T-helper 17 cell (primary cell): ENCODE measurements at regions not wholly inside any gene's neighbourhood (a gene's known extent, or its start where the extent isn't known, plus 50 kb on each side); places are given as distances from the start of the nearest gene placed in this dataset.

Source experiments
- ATAC-seq: fragments of 150-1000 bp; cut with Tn5 transposase; 2 replicates; pipeline ENCODE4 v1.10.0; 2021; ENCODE audit warnings: mild to moderate bottlenecking, moderate library complexity
- DNase-seq, 3 donors: peaks; one replicate each; pipeline versions ENCODE4 v3.0.0 to v3.0.0-alpha.2; 2020 to 2021
- H3K9me3 ChIP-seq: one replicate; pipeline ENCODE4 v1.7.0; 2013; ENCODE audit warnings: low read length, mild to moderate bottlenecking; ENCODE audit not compliant: control insufficient read depth, poor library complexity, severe bottlenecking
- H3K27ac Mint-ChIP-seq: one replicate; pipeline ENCODE4 v1.8.0; 2022; ENCODE audit warnings: mild to moderate bottlenecking, moderate library complexity, mixed read lengths
- H3K27me3 Mint-ChIP-seq: one replicate; pipeline ENCODE4 v1.8.0; 2022; ENCODE audit warnings: mixed read lengths
- H3K36me3 Mint-ChIP-seq: one replicate; pipeline ENCODE4 v1.8.0; 2022; ENCODE audit warnings: low read depth, mixed read lengths
- H3K4me1 Mint-ChIP-seq: one replicate; pipeline ENCODE4 v1.8.0; 2022; ENCODE audit warnings: mild to moderate bottlenecking, mixed read lengths
- H3K4me3 Mint-ChIP-seq: one replicate; pipeline ENCODE4 v1.8.0; 2022; ENCODE audit warnings: mild to moderate bottlenecking, moderate library complexity, mixed read lengths

DNA sequence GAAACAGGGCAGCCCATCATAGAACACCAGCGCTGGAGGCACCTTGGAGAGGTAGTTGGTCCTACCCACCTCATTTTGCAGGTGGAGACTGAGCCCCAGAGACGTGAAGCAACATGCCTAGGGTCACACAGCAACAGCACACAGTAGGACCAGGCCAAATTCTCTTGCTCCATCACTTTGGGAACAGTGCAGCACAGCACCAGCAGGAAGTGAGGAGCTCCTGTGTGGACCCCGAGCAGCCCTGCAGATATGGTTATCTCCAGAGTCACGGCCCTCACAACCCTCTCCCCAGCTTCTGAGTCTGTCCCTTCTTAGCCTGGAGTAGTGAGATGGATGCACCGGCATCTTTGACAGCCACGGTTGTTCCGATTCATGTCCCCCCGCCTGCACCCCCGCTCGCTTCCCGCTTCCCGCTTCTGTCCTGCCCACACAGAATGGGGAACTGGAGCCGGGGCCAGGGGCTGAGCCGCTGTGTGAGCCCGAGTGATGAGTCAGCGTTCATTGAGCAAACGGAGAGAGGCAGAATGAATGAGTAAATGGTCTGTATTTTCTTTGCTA, 72.6 kb upstream of the DUSP22 start:
- ATAC-seq, result peak; percentile 27
- no peaks in the 10 kb centered on the region for H3K9me3 ChIP-seq
- no peak overlapping the region for H3K27ac Mint-ChIP-seq
- peaks cover 34% of the 10 kb centered on the region for H3K4me1 Mint-ChIP-seq
- no peaks in the 10 kb centered on the region for H3K27me3 Mint-ChIP-seq
- no peak for DNase-seq
- H3K36me3 Mint-ChIP-seq, result no peaks in the 10 kb centered on the region
- no peak overlapping the region for H3K4me3 Mint-ChIP-seq

DNA sequence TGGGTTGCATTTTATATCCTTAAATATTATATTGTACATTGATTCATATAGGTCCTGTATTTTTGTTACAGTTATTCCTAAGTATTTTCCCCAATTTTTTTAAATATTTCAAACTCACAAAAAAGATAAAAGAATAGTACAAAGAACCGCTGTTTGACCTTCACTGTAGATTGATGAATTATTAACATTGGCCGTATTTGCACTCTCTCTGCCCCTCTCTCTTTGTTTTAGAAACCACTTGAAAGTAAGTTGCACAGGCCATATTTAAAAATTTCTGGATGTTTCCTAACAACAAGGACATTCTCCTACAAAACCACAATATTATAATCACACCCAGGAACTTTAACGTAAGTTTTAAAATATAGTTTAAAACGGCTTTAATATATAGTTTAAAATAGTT, 72.0 kb upstream of the DUSP22 start:
- DNase-seq (no peak), ATAC-seq (no peak)
- H3K4me1 Mint-ChIP-seq, result peaks cover 37% of the 10 kb centered on the region
- no peaks in the 10 kb centered on the region for H3K36me3 Mint-ChIP-seq
- peak overlapping the region; percentile 67 for H3K27ac Mint-ChIP-seq
- no peak overlapping the region for H3K4me3 Mint-ChIP-seq
- no peaks in the 10 kb centered on the region for H3K9me3 ChIP-seq
- H3K27me3 Mint-ChIP-seq, result no peaks in the 10 kb centered on the region

DNA sequence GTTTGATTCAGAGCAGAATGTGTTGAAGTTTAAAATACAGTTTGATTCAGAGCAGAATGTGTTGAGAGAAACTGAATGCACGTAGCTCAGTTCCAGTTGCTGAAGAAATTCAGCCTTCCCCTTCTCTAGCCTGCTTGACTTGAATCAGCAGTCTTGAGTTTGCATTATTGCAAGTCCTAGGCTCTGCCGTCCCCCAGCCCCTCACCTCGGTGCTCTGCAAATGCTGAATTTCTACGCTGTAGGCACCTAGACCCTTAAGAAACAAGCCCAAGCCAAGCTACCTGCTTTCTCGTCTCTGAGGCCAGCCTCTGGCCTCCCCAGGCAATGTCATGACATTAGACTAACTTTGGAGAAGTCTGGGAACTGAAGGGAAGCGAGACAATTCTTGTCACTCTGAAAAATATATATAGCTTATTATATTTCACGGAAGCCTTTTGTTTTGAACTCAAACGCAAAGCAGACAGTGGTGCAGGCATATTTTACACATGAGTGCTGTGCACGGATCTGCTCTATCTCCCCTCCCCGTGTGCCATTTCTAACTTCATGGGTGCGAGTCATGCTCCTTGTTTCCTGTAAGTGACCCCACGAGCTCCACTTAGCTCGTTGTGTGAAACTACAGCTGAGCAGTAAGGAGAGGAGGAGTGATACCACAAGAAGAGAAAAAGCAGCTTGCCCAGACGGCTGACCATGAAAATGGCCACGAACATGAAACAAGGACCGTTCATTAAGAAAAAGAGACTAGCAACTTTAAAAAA, 71.4 kb upstream of the DUSP22 start:
- DNase-seq (no peak), ATAC-seq (no peak)
- Mint-ChIP-seq H3K4me1 (peaks cover 35% of the 10 kb centered on the region), H3K27me3 (no peaks in the 10 kb centered on the region), H3K4me3 (peak overlapping the region; percentile 56), H3K36me3 (no peaks in the 10 kb centered on the region), H3K27ac (peak overlapping the region; percentile 67)
- H3K9me3 ChIP-seq, result no peaks in the 10 kb centered on the region

DNA sequence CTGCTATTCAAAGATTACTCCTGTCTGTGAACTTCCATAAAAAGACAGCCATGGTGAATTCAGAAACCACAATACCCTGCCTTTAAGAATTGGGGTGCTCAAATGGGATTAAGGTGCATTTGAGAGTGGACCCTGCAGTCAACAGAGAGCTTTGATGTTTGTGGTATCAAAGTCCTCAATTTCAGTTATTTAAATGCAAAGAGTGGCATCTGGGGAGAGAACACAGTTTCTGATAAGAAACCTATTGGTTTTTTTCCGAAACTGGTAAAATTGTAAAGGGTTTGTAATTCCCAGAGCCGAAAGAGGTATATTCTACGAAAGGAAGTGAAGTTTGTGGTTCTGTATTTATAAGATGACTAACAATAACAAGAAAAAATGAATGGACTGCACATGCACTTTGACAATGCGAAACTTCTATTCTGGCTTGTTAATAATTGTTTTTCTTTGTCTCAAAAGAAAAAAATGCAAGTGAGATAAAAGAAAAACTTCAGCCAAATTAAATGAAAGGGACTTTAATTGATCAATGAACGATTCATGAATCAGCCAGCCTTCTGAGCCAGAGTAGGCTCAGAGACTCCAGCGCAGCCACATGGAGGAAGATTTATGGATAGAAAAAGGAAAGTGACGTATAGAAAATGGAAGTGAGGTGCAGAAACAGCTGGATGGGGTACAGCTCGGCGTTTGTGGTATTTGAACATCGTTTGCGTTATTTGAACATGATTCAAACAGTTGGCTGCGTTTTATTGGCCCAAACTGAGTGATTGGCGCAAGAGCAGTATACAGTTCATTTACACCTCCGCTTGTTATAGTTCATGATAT, 70.5 kb upstream of the DUSP22 start:
- H3K4me3 Mint-ChIP-seq, result peak overlapping the region; percentile 56
- H3K9me3 ChIP-seq, result no peaks in the 10 kb centered on the region
- H3K27me3 Mint-ChIP-seq, result no peaks in the 10 kb centered on the region
- no peak for DNase-seq
- no peaks in the 10 kb centered on the region for H3K36me3 Mint-ChIP-seq
- ATAC-seq, result no peak
- peaks cover 35% of the 10 kb centered on the region for H3K4me1 Mint-ChIP-seq
- H3K27ac Mint-ChIP-seq, result peak overlapping the region; percentile 67

DNA sequence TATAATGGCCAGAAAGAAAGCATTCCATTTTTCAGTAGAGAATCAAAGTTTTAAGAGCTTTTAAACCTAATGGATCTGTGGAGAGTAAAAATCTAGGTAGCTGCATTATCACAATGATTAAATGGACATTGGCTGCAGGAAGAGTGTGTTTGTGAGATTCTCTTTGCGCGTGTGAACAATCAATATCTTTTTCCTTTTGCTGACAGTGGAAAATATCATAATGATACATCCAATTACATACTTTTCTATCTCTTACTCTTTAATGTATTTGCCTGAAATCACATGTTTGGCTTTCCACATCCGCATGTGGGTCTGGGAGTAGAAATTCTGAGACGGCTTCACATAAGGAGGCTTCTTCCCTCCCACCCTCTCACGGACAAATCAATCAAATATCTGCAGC, 69.8 kb upstream of the DUSP22 start:
- Mint-ChIP-seq H3K4me1 (peaks cover 35% of the 10 kb centered on the region), H3K27ac (peak overlapping the region; percentile 67), H3K4me3 (no peak overlapping the region), H3K27me3 (no peaks in the 10 kb centered on the region), H3K36me3 (no peaks in the 10 kb centered on the region)
- ATAC-seq (no peak), DNase-seq (no peak)
- no peaks in the 10 kb centered on the region for H3K9me3 ChIP-seq

DNA sequence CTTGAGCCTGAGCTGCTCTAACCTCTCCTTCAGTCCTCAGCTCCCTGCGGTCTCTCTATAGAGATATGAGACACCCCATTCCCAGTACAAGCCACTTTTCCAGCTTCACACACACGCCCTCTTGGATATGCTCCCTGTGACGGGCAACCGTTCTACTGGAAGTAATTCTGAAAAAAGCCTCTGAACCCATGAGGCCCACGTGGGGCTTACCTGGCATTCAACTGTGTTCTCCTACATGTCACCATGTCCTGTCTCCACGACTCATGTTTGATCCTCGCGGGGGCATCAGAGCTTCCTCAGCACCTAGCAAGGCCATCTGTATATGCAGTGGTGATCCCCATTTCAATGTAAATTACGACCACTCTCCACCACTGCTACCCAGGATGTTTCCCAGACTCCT, 69.2 kb upstream of the DUSP22 start:
- H3K9me3 ChIP-seq, result no peaks in the 10 kb centered on the region
- ATAC-seq (no peak), DNase-seq (no peak)
- no peak overlapping the region for H3K4me3 Mint-ChIP-seq
- H3K27ac Mint-ChIP-seq, result no peak overlapping the region
- H3K4me1 Mint-ChIP-seq, result peaks cover 35% of the 10 kb centered on the region
- no peaks in the 10 kb centered on the region for H3K36me3 Mint-ChIP-seq
- H3K27me3 Mint-ChIP-seq, result no peaks in the 10 kb centered on the region

DNA sequence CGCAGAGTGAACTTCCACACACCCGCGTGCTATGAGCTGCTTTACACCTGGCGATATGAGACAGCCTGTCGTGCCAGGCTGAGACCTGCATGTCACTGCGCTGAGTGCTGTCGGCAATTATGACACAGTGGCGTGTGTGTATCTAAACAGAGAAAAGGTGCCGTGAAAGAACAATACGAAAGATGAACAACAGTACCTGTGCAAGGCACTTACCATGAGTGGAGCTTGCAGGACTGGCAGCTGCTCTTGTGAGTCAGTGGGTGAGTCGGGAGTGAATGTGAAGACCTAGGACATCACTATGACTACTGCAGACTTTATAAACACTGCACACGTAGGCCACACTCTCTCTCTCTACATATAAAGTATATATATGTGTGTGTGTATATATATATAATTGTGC, 68.5 kb upstream of the DUSP22 start:
- Mint-ChIP-seq H3K27ac (peak overlapping the region; percentile 92), H3K36me3 (no peaks in the 10 kb centered on the region), H3K4me1 (peaks cover 35% of the 10 kb centered on the region), H3K27me3 (no peaks in the 10 kb centered on the region), H3K4me3 (peak overlapping the region; percentile 52)
- H3K9me3 ChIP-seq, result no peaks in the 10 kb centered on the region
- ATAC-seq (no peak), DNase-seq (no peak)

DNA sequence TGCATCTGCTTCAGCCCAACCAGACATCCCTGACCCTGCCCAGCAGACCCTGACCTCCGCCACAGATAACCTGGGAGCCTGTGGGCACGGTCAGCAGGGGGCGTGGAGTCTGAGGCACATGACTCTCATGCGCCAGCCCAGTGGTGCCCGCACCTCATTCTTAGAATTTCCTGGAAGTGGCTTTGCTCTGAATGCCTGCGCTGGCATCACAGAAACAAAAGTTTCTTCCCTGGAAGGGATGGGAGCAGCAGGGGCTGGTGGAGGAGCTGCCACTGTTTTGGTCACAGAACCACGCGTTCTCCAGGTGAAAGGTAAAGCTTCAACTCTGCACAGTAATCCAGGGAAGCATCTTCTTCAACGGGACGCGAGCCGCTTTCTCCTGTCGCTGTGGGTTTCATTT, 67.9 kb upstream of the DUSP22 start:
- Mint-ChIP-seq H3K4me1 (peaks cover 40% of the 10 kb centered on the region), H3K4me3 (peak overlapping the region; percentile 52), H3K27me3 (no peaks in the 10 kb centered on the region), H3K27ac (peak overlapping the region; percentile 92), H3K36me3 (no peaks in the 10 kb centered on the region)
- DNase-seq (no peak), ATAC-seq (no peak)
- H3K9me3 ChIP-seq, result no peaks in the 10 kb centered on the region

DNA sequence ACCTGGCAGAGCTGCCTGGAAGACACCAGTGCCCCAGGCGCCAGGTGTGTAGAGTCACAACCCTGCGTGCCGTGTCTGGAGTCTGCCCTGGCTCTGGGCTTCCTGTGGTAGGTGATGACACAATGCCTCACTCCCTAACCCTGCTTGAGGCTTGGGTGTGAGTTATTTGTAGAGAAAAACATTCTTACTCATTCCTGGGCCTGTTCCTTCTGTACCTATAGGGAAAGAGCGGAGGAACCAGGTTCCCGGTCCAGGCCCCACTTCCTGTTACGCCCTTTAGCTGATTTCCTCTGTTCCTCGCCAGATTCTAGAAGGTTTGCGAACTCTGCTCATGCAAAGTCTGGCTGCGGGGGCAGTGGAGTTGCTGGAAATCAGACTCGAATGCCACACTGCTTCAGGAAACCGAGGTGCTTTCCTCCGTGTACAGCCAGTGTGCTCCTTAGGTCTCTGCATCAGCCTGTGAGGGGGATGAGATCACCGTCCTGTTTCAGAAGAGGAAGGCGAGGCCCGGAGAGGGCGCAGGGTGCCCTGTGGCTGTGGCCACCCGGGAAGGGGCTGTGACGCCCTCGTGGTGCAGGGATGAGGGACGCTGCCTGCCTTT, 67.1 kb upstream of the DUSP22 start:
- no peaks in the 10 kb centered on the region for H3K9me3 ChIP-seq
- DNase-seq, result peak in 2 of 3 donors; percentile 12
- H3K36me3 Mint-ChIP-seq, result no peaks in the 10 kb centered on the region
- peak overlapping the region; percentile 92 for H3K27ac Mint-ChIP-seq
- H3K4me3 Mint-ChIP-seq, result peak overlapping the region; percentile 68
- H3K4me1 Mint-ChIP-seq, result peaks cover 42% of the 10 kb centered on the region
- no peaks in the 10 kb centered on the region for H3K27me3 Mint-ChIP-seq
- ATAC-seq, result peak; percentile 81

DNA sequence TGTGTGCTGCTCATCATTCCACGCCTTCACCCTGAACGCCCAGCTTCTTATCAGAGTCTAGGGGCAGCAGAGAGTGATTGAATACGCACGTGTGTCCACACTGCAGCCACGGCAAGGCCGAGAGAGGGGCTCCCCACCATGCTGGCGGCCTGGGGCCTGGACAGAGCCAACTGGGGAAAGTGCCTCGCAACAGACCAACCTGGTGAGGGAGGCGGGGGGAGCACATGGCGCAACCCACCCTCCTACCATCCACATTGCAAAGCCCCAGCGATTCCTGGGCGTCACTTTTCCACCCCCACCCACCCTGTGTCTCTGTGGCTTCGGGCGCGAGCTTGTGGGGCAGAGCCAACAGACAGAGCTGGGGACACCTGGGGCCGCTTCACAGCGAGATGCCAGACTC, 66.4 kb upstream of the DUSP22 start:
- no peaks in the 10 kb centered on the region for H3K9me3 ChIP-seq
- no peaks in the 10 kb centered on the region for H3K36me3 Mint-ChIP-seq
- H3K4me1 Mint-ChIP-seq, result peaks cover 39% of the 10 kb centered on the region
- DNase-seq (no peak), ATAC-seq (no peak)
- H3K27me3 Mint-ChIP-seq, result no peaks in the 10 kb centered on the region
- peak overlapping the region; percentile 92 for H3K27ac Mint-ChIP-seq
- H3K4me3 Mint-ChIP-seq, result peak overlapping the region; percentile 68

DNA sequence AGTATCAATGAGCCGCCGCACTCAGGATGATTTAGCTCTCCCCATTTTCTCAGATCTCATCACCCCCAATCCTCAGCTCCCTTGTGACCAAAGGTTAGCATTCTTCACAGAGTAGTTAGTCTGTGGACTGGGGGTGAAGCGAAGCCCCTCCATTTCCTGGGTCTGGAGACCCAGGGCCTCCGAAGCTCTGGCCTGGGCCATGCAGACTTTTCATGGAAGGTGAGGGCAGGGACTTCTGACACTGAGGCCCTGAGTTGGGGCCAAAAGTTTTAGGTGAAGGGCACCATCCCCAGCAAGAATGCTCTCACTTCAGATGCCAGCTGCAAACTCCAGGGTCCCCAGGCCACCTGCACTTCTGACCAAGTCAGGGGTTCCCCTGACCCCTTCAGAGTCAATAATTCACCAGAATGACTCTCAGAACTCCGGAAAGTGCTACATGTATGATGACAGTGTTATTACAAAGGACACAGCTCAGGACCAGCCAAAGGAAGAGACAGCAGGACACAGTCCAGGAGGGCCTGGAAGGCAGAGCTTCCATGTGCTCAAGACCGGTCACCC, 65.7 kb upstream of the DUSP22 start:
- ATAC-seq, result no peak
- H3K27me3 Mint-ChIP-seq, result no peaks in the 10 kb centered on the region
- H3K4me3 Mint-ChIP-seq, result peak overlapping the region; percentile 15
- no peak for DNase-seq
- no peaks in the 10 kb centered on the region for H3K36me3 Mint-ChIP-seq
- H3K27ac Mint-ChIP-seq, result no peak overlapping the region
- H3K4me1 Mint-ChIP-seq, result peaks cover 32% of the 10 kb centered on the region
- no peaks in the 10 kb centered on the region for H3K9me3 ChIP-seq

DNA sequence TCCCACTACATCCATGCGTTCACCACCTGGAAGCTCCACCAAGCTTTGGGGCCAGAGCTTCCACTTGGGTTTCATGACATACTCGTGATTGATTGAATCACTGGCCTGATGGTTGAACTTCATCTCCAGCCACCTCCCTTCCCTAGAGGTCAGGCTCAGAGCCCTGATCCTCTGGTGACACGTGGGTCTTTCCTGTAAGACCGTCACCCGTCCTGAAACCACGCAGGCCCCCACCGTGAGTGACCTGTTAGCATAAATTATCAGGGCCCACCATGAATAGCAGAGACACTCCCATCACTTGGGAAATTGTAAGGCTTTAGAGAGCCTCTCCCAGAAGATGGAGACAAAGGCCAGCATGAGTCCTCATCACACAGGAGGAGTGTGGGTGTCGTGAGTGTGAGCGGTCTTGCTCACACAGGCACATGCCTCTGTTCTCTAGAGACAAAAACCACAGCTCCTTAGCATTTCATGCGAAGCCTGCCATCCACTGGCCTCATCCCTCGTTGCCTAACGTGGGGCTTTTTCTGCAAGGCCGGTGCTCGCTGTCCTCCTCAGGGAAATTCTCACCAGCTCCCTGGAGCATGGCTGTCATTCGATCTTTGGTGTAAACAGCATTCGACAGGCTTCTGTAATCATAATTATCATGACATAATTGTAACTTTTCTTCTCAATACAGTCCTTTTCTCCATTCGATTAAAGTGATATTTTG, 65.1 kb upstream of the DUSP22 start:
- H3K9me3 ChIP-seq, result no peaks in the 10 kb centered on the region
- no peaks in the 10 kb centered on the region for H3K36me3 Mint-ChIP-seq
- ATAC-seq (no peak), DNase-seq (no peak)
- H3K27ac Mint-ChIP-seq, result no peak overlapping the region
- H3K27me3 Mint-ChIP-seq, result no peaks in the 10 kb centered on the region
- H3K4me3 Mint-ChIP-seq, result no peak overlapping the region
- H3K4me1 Mint-ChIP-seq, result peaks cover 26% of the 10 kb centered on the region
